PC-9 (cell line): ENCODE measurements at regions not wholly inside any gene's neighbourhood (a gene's known extent, or its start where the extent isn't known, plus 50 kb on each side); places are given as distances from the start of the nearest gene placed in this dataset.

ENCODE experiments used
- EZH2 ChIP-seq: fragments of 200-600 bp; sonication (generic); IDR thresholded peaks from 2 replicates; pipeline ENCODE4 v1.8.0; 2017; ENCODE audit warnings: antibody characterized with exemption, low read depth
- TF ChIP-seq, protein P1 (sequence below): fragments of 200-600 bp; sonication (generic); conservative IDR thresholded peaks from 2 replicates; pipeline ENCODE4 v1.6.1; 2017; ENCODE audit warnings: mixed run types, antibody characterized with exemption, mild to moderate bottlenecking, moderate library complexity

DNA sequence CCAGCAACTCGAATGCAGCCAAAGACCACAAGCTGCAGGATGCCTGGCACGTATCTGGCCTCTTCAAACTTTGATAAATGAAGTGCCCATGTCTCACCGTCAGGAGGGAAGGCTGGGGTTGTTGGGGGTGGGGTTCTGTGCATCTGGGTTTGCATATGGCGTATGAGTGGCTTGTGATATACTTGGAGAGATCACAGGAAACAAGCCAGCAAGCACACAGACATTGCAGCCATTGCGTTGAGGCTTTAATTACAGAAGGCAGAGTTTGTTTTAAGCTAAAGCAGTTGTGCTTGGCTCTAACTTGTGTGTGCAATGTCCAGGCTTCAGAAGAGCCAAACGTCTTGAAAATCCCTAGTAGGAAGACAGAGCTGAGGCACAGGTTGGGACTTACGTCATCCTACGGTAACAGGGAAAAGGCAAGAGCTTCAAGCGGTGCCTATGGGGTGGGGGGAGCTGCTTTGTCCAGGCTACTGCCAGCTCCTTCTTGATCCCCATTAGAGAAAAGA is 109.2 kb downstream of the ASB7 start:
- TF ChIP-seq, protein P1, sequence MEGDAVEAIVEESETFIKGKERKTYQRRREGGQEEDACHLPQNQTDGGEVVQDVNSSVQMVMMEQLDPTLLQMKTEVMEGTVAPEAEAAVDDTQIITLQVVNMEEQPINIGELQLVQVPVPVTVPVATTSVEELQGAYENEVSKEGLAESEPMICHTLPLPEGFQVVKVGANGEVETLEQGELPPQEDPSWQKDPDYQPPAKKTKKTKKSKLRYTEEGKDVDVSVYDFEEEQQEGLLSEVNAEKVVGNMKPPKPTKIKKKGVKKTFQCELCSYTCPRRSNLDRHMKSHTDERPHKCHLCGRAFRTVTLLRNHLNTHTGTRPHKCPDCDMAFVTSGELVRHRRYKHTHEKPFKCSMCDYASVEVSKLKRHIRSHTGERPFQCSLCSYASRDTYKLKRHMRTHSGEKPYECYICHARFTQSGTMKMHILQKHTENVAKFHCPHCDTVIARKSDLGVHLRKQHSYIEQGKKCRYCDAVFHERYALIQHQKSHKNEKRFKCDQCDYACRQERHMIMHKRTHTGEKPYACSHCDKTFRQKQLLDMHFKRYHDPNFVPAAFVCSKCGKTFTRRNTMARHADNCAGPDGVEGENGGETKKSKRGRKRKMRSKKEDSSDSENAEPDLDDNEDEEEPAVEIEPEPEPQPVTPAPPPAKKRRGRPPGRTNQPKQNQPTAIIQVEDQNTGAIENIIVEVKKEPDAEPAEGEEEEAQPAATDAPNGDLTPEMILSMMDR = no peak
- no peak for TF ChIP-seq EZH2
